Gastrocnemius medialis (tissue), 4 donors: ENCODE measurements at regions not wholly inside any gene's neighbourhood (a gene's known extent, or its start where the extent isn't known, plus 50 kb on each side); places are given as distances from the start of the nearest gene placed in this dataset.

Experiments
- ATAC-seq, 2 donors: fragments of 150-250 bp; one replicate each; pipeline ENCODE4 v1.9.1; 2016
- DNase-seq, 2 donors: peaks; one replicate each; pipeline ENCODE4 v3.0.0-alpha.2; 2019
- H3K27ac ChIP-seq, 4 donors: fragments of 200-600 bp; sonication (generic); 1 replicate in 1 of 4; 2 replicates in 3 of 4; pipeline ENCODE4 v1.5.1; 2016 to 2018; ENCODE audit warnings: mild to moderate bottlenecking in 2 of 4, moderate library complexity in 1 of 4
- H3K27me3 ChIP-seq, 3 donors: fragments of 200-600 bp; sonication (generic) in 2 of 3; 1 replicate in 1 of 3; 2 replicates in 2 of 3; pipeline versions ENCODE4 v1.5.1 to v1.6.0; 2016 to 2019; ENCODE audit warnings: mild to moderate bottlenecking in 1 of 3, moderate library complexity in 1 of 3
- H3K36me3 ChIP-seq, 2 donors: fragments of 200-600 bp; sonication (generic) in 1 of 2; one replicate each; pipeline ENCODE4 v1.5.1; 2017 to 2018
- H3K4me1 ChIP-seq, 2 donors: fragments of 200-600 bp; sonication (generic) in 1 of 2; one replicate each; pipeline ENCODE4 v1.5.1; 2016 to 2017; ENCODE audit warnings: mild to moderate bottlenecking in 2 of 2
- H3K4me3 ChIP-seq, 4 donors: fragments of 200-600 bp; sonication (generic) in 3 of 4; 1 replicate in 1 of 4; 2 replicates in 3 of 4; pipeline ENCODE4 v1.5.1; 2016 to 2019; ENCODE audit warnings: mild to moderate bottlenecking in 2 of 4
- H3K9me3 ChIP-seq, 3 donors: fragments of 200-600 bp; sonication (generic) in 2 of 3; 1 replicate in 1 of 3; 2 replicates in 2 of 3; pipeline ENCODE4 v1.5.1; 2016 to 2019
- CTCF ChIP-seq, 5 experiments: fragments of 450-650 bp in 3 of 5; fragments of 200-600 bp in 2 of 5; sonication (generic) in 2 of 5; IDR thresholded peaks in 4 of 5; conservative IDR thresholded peaks in 1 of 5; 1 replicate in 4 of 5; 2 replicates in 1 of 5; pipeline ENCODE4 v1.5.1; 2016 to 2019; ENCODE audit warnings: antibody characterized with exemption in 5 of 5, mild to moderate bottlenecking in 3 of 5, moderate library complexity in 3 of 5
- POLR2A ChIP-seq, 2 donors: fragments of 450-650 bp; IDR thresholded peaks; one replicate each; pipeline ENCODE4 v1.6.1; 2017; ENCODE audit warnings: antibody characterized with exemption in 2 of 2, mild to moderate bottlenecking in 2 of 2, moderate library complexity in 2 of 2
- in situ Hi-C, 4 donors: fragments of 200-750 bp; cut with MboI; loops; one replicate each; pipeline versions ENCODE4 v1.15.0 to v1.8.0; 2017; ENCODE audit warnings: low sequenced_read_pairs in 4 of 4
- intact Hi-C: fragments of 100-400 bp; cut with DNase I; formaldehyde crosslinking; loops from one replicate; pipeline ENCODE4 v1.15.1; 2023; ENCODE audit warnings: low total_unique reads

DNA sequence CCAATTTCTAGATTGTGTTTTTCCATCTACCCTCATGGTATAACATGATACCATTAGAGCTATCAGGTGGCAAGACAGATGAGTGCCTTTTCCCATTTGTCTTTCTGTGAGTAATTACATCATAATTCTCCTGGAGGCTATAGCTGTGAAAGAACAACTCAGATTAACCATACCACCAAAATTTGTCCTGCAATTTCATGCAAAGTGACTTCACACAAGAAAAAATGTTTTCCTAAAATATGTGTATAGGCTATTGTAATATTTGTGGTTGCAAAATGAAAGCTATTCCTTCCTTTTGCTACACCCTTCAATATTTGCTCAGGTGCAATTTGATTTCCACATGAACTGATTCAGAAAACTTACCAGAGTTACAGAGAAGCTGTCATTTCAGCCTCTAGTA is 547.7 kb upstream of the ID4 start:
- Histone ChIP-seq H3K9me3 (no peaks in the 10 kb centered on the region), H3K27ac (peak overlapping the region in 1 of 4 donors; percentile 51), H3K27me3 (no peaks in the 10 kb centered on the region), H3K4me1 (peaks cover 0 to 24% of the 10 kb centered on the region in 2 donors), H3K36me3 (no peaks in the 10 kb centered on the region), H3K4me3 (no peak overlapping the region)
- intact Hi-C loops = no loop called here
- no peak for DNase-seq
- no peak for TF ChIP-seq POLR2A (IDR thresholded peaks at IDR 0.05)
- TF ChIP-seq CTCF (IDR thresholded peaks at IDR 0.05 in 4 of 5, conservative IDR thresholded peaks at IDR 0.05 in 1 of 5) = no peak
- ATAC-seq = peak in 1 of 2 donors; percentile 55
- in situ Hi-C loops = no loop called here

GRCh38 chr6:19297880-19298279 is 539.3 kb upstream of the ID4 start:
- peak; percentile 44 to 74 for ATAC-seq
- Histone ChIP-seq H3K4me3 (no peak overlapping the region), H3K9me3 (no peaks in the 10 kb centered on the region), H3K27me3 (no peaks in the 10 kb centered on the region), H3K4me1 (peaks cover 0 to 16% of the 10 kb centered on the region in 2 donors), H3K36me3 (no peaks in the 10 kb centered on the region), H3K27ac (no peak overlapping the region)
- intact Hi-C loops (no loop called here), in situ Hi-C loops (no loop called here)
- no peak for TF ChIP-seq CTCF (IDR thresholded peaks at IDR 0.05 in 4 of 5, conservative IDR thresholded peaks at IDR 0.05 in 1 of 5)
- no peak for TF ChIP-seq POLR2A (IDR thresholded peaks at IDR 0.05)
- peak; percentile 10 to 36 for DNase-seq

DNA sequence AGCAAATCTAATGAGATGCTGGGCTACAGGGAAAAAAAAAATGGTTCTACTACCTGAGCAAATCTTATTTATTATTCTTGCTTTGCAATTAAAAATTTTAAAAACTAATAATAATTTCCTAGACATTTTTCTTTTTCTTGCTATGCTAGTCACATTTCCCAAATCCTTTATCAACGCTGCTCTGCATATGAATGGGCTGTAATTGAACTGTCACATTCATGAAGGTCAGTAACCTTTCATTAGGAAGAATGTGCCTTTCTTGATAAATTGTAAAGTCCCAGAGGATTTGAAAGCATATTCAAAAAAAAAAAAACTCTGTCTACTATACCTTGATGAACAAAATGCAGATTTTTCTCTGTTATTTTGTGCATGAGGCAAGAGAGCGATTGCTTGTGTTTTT is 538.7 kb upstream of the ID4 start:
- no peak for TF ChIP-seq POLR2A (IDR thresholded peaks at IDR 0.05)
- no peak for TF ChIP-seq CTCF (IDR thresholded peaks at IDR 0.05 in 4 of 5, conservative IDR thresholded peaks at IDR 0.05 in 1 of 5)
- H3K4me1 ChIP-seq = peaks cover 0 to 20% of the 10 kb centered on the region in 2 donors
- no peaks in the 10 kb centered on the region for H3K9me3 ChIP-seq
- intact Hi-C loops = no loop called here
- DNase-seq (no peak), ATAC-seq (no peak)
- H3K4me3 ChIP-seq = no peak overlapping the region
- no peaks in the 10 kb centered on the region for H3K36me3 ChIP-seq
- no peaks in the 10 kb centered on the region for H3K27me3 ChIP-seq
- in situ Hi-C loops = no loop called here
- H3K27ac ChIP-seq = no peak overlapping the region

- Histone ChIP-seq H3K9me3 (no peaks in the 10 kb centered on the region), H3K27me3 (no peaks in the 10 kb centered on the region), H3K4me3 (no peak overlapping the region), H3K27ac (no peak overlapping the region), H3K4me1 (peaks cover 0 to 20% of the 10 kb centered on the region in 2 donors), H3K36me3 (no peaks in the 10 kb centered on the region)
- ATAC-seq = no peak
- in situ Hi-C loops = no loop called here
- TF ChIP-seq CTCF (IDR thresholded peaks at IDR 0.05 in 4 of 5, conservative IDR thresholded peaks at IDR 0.05 in 1 of 5) (no peak), POLR2A (IDR thresholded peaks at IDR 0.05) (no peak)
- intact Hi-C loops = no loop called here
- DNase-seq = no peak
These were observed 538.0 kb upstream of the ID4 start for GRCh38 chr6:19299129-19299528.

GRCh38 chr6:19301980-19302379 is 535.2 kb upstream of the ID4 start:
- no peaks in the 10 kb centered on the region for H3K36me3 ChIP-seq
- TF ChIP-seq CTCF (IDR thresholded peaks at IDR 0.05 in 4 of 5, conservative IDR thresholded peaks at IDR 0.05 in 1 of 5) (no peak), POLR2A (IDR thresholded peaks at IDR 0.05) (no peak)
- H3K4me3 ChIP-seq = no peak overlapping the region
- H3K4me1 ChIP-seq = peaks cover 0 to 20% of the 10 kb centered on the region in 2 donors
- in situ Hi-C loops = no loop called here
- no peak for DNase-seq
- no peaks in the 10 kb centered on the region for H3K9me3 ChIP-seq
- intact Hi-C loops = no loop called here
- H3K27ac ChIP-seq = peak overlapping the region in 1 of 4 donors; percentile 43
- ATAC-seq = peak; percentile 77 to 89
- no peaks in the 10 kb centered on the region for H3K27me3 ChIP-seq
